SK-N-SH (cell line): ENCODE measurements at regions not wholly inside any gene's neighbourhood (a gene's known extent, or its start where the extent isn't known, plus 50 kb on each side); places are given as distances from the start of the nearest gene placed in this dataset.

Experiments
- CTCF ChIA-PET: fragments of 300-600, 350-600 bp; formaldehyde crosslinking; extraction: SDS; loops from one replicate; lab custom pipeline; 2021; lab: Yijun Ruan, JAX
- POLR2A ChIA-PET: fragments of 350-600 bp; sonication (Branson Sonifier 250); formaldehyde crosslinking; extraction: SDS; loops from one replicate; lab custom pipeline; 2020; ENCODE audit warnings: antibody characterized with exemption, inconsistent platforms; lab: Yijun Ruan, JAX
- DNase-seq: peaks from one replicate; pipeline ENCODE4 v3.0.0; 2012
- H2AFZ ChIP-seq: fragments of 200-600 bp; sonication (generic); 2 replicates; pipeline ENCODE4 v1.8.1; 2016; ENCODE audit warnings: antibody characterized with exemption, mild to moderate bottlenecking, low read depth
- H3F3A ChIP-seq: fragments of 200-600 bp; sonication (generic); replicated peaks from 2 replicates; pipeline ENCODE3; 2016; ENCODE audit warnings: antibody characterized with exemption, mild to moderate bottlenecking; ENCODE audit not compliant: insufficient read depth
- H3K27ac ChIP-seq, 2 experiments: fragments of 200-500 bp in 1 of 2; fragments of 200-600 bp in 1 of 2; sonication (Bioruptor generic) in 1 of 2; sonication (generic), shearing (Covaris generic) in 1 of 2; 2 replicates each; pipeline versions ENCODE4 v1.5.1 to v1.6.1; 2014 to 2016; ENCODE audit warnings: low read depth in 2 of 2, inconsistent platforms in 1 of 2, low read length in 1 of 2, mild to moderate bottlenecking in 1 of 2, mixed read lengths in 1 of 2
- H3K27me3 ChIP-seq: fragments of 200-600 bp; sonication (generic), shearing (Covaris generic); 2 replicates; pipeline ENCODE4 v1.6.1; 2016; ENCODE audit warnings: mixed run types; ENCODE audit not compliant: insufficient read depth
- H3K36me3 ChIP-seq, 2 experiments: fragments of 200-500 bp in 1 of 2; fragments of 200-600 bp in 1 of 2; sonication (Bioruptor generic) in 1 of 2; sonication (generic) in 1 of 2; replicated peaks in 1 of 2; 2 replicates each; pipeline versions ENCODE3 to v1.5.1; 2014 to 2016; ENCODE audit warnings: low read length in 1 of 2, mild to moderate bottlenecking in 1 of 2; ENCODE audit not compliant: insufficient read depth in 2 of 2, control insufficient read depth in 1 of 2
- H3K4me1 ChIP-seq, 2 experiments: fragments of 200-500 bp in 1 of 2; fragments of 200-600 bp in 1 of 2; sonication (Bioruptor generic) in 1 of 2; sonication (generic), shearing (Covaris generic) in 1 of 2; 2 replicates each; pipeline versions ENCODE4 v1.5.1 to v1.6.1; 2014 to 2016; ENCODE audit warnings: low read depth in 1 of 2, low read length in 1 of 2, mixed run types in 1 of 2; ENCODE audit not compliant: insufficient read depth in 2 of 2, control insufficient read depth in 1 of 2
- H3K4me2 ChIP-seq: fragments of 200-600 bp; sonication (generic), shearing (Covaris generic); 2 replicates; pipeline ENCODE4 v1.6.1; 2017; ENCODE audit warnings: mixed run types
- H3K4me3 ChIP-seq, 2 experiments: fragments of 200-500 bp in 1 of 2; fragments of 200-600 bp in 1 of 2; sonication (Bioruptor generic) in 1 of 2; sonication (generic), shearing (Covaris generic) in 1 of 2; 2 replicates each; pipeline versions ENCODE4 v1.5.1 to v1.8.1; 2014 to 2016; ENCODE audit warnings: low read depth in 2 of 2, inconsistent platforms in 1 of 2, low read length in 1 of 2, mild to moderate bottlenecking in 1 of 2, mixed read lengths in 1 of 2, moderate library complexity in 1 of 2
- H3K79me2 ChIP-seq: fragments of 200-600 bp; sonication (generic); 2 replicates; pipeline ENCODE4 v1.8.1; 2017; ENCODE audit warnings: mild to moderate bottlenecking; ENCODE audit not compliant: insufficient read depth
- H3K9ac ChIP-seq: fragments of 200-600 bp; sonication (generic); 2 replicates; pipeline ENCODE4 v1.6.1; 2017; ENCODE audit warnings: mixed run types
- H3K9me2 ChIP-seq: fragments of 200-600 bp; sonication (generic); 2 replicates; pipeline ENCODE4 v1.6.1; 2017; ENCODE audit warnings: mixed run types
- H3K9me3 ChIP-seq: fragments of 200-600 bp; sonication (generic); 2 replicates; pipeline ENCODE4 v1.6.1; 2017; ENCODE audit warnings: mixed run types, mild to moderate bottlenecking, moderate library complexity
- H4K20me1 ChIP-seq: fragments of 200-600 bp; sonication (generic); 2 replicates; pipeline ENCODE4 v1.6.1; 2017; ENCODE audit warnings: mild to moderate bottlenecking, mixed run types; ENCODE audit not compliant: insufficient read depth
- EP300 ChIP-seq, 2 experiments: IDR thresholded peaks; 2 replicates each; pipeline versions ENCODE4 v1.4.0 to v1.6.1; 2012; ENCODE audit warnings: borderline replicate concordance in 1 of 2, low read depth in 1 of 2, low read length in 1 of 2
- FOSL2 ChIP-seq: IDR thresholded peaks from 2 replicates; pipeline ENCODE4 v1.4.0; 2012; ENCODE audit warnings: low read depth, mild to moderate bottlenecking, moderate library complexity, borderline replicate concordance
- GATA2 ChIP-seq: sonication (generic); formaldehyde crosslinking; IDR thresholded peaks from 2 replicates; pipeline ENCODE4 v1.5.0; 2020; ENCODE audit warnings: mild to moderate bottlenecking, missing genetic modification reagents
- NRF1 ChIP-seq: IDR thresholded peaks from 2 replicates; pipeline ENCODE4 v1.6.1; 2012; ENCODE audit warnings: low read depth, mild to moderate bottlenecking, low read length
- RCOR1 ChIP-seq: fragments of 150-350 bp; IDR thresholded peaks from 2 replicates; pipeline ENCODE4 v1.6.1; 2017; ENCODE audit warnings: antibody characterized with exemption, low read length
- SMC3 ChIP-seq: IDR thresholded peaks from 2 replicates; pipeline ENCODE4 v1.6.1; 2012; ENCODE audit warnings: low read depth, low read length, improper control_type of control experiment
- TAF1 ChIP-seq: IDR thresholded peaks from 2 replicates; pipeline ENCODE4 v1.6.1; 2012; ENCODE audit warnings: low read depth, mild to moderate bottlenecking, low read length, moderate library complexity, borderline replicate concordance
- WGBS: methylation state at CpG from one replicate; pipeline ENCODE4 v1.1.6; 2017; ENCODE audit warnings: low lambda C conversion rate; 5-methylcytosine and 5-hydroxymethylcytosine counted together
- TF ChIP-seq, protein P1 (sequence below): fragments of 150-350 bp; IDR thresholded peaks from 2 replicates; pipeline ENCODE4 v1.6.1; 2016; ENCODE audit warnings: mild to moderate bottlenecking, low read depth, low read length
- TF ChIP-seq, protein P2 (sequence below): IDR thresholded peaks from 2 replicates; pipeline ENCODE4 v1.6.1; 2012; ENCODE audit warnings: mild to moderate bottlenecking, low read depth, low read length, moderate library complexity
- TF ChIP-seq, protein P3 (sequence below): IDR thresholded peaks from 2 replicates; pipeline ENCODE4 v1.4.0; 2012; ENCODE audit warnings: low read depth

DNA sequence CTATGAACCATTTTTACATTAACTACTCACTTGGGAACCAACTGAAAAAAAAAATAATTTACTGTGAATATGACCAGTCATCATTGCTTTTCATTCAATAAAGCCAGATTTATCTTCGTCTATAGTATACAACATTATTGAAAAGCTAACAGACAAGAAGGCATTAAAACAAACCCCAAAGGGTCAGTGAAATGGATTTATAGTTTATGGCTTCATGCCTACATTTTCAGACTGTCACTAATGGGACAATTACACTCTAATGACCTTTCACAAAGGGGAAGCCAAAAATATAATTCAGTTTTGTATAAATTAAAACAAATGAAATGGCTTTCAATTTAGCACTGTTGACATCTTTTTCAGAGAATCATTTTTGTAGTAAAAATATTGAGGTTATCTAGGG is 169.1 kb downstream of the DSEL start:
- H3K4me3 ChIP-seq: no peak overlapping the region
- WGBS: 14% methylated on average over 1 of the region's 1 CpG

DNA sequence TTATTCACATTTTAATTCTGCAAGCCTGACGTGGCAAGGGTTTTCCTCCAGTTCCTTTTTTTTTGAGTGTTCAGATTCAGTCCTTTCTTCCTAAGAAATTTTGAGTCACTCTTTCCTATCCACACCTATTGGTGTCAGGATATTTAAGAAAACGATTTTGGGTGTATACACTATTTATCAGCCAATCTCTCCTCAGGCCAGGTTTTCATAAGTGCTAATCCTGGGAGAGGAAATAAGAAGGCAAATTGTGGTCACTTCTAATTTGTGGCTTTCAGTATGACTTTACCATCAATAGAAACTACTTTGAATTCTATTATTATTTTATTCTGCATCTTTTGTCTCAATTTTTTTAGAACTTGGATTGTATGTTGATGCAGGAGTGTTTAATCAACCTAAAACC is 174.4 kb downstream of the DSEL start:
- Histone ChIP-seq H3K4me2 (no peak overlapping the region), H3K79me2 (no peaks in the 10 kb centered on the region), H3K27me3 (no peaks in the 10 kb centered on the region), H3K4me1 (no peaks in the 10 kb centered on the region; a peak in 2 of 4 replicates), H3K4me3 (no peak overlapping the region), H2AFZ (no peak overlapping the region), H3F3A (no peaks in the 10 kb centered on the region), H3K9me3 (no peaks in the 10 kb centered on the region), H3K27ac (no peak overlapping the region), H4K20me1 (no peaks in the 10 kb centered on the region), H3K9ac (no peak overlapping the region), H3K9me2 (no peaks in the 10 kb centered on the region), H3K36me3 (no peaks in the 10 kb centered on the region)
- WGBS: 62% methylated on average over 2 of the region's 2 CpGs
- ChIA-PET POLR2A (no interaction called here), CTCF (no interaction called here)
- TF ChIP-seq NRF1 (no peak), RCOR1 (no peak), FOSL2 (no peak)
- TF ChIP-seq, protein P1, sequence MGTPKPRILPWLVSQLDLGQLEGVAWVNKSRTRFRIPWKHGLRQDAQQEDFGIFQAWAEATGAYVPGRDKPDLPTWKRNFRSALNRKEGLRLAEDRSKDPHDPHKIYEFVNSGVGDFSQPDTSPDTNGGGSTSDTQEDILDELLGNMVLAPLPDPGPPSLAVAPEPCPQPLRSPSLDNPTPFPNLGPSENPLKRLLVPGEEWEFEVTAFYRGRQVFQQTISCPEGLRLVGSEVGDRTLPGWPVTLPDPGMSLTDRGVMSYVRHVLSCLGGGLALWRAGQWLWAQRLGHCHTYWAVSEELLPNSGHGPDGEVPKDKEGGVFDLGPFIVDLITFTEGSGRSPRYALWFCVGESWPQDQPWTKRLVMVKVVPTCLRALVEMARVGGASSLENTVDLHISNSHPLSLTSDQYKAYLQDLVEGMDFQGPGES: no peak
- DNase-seq: no peak

More for the DNA sequence above, 169.1 kb downstream of the DSEL start:
- TF ChIP-seq, protein P2, sequence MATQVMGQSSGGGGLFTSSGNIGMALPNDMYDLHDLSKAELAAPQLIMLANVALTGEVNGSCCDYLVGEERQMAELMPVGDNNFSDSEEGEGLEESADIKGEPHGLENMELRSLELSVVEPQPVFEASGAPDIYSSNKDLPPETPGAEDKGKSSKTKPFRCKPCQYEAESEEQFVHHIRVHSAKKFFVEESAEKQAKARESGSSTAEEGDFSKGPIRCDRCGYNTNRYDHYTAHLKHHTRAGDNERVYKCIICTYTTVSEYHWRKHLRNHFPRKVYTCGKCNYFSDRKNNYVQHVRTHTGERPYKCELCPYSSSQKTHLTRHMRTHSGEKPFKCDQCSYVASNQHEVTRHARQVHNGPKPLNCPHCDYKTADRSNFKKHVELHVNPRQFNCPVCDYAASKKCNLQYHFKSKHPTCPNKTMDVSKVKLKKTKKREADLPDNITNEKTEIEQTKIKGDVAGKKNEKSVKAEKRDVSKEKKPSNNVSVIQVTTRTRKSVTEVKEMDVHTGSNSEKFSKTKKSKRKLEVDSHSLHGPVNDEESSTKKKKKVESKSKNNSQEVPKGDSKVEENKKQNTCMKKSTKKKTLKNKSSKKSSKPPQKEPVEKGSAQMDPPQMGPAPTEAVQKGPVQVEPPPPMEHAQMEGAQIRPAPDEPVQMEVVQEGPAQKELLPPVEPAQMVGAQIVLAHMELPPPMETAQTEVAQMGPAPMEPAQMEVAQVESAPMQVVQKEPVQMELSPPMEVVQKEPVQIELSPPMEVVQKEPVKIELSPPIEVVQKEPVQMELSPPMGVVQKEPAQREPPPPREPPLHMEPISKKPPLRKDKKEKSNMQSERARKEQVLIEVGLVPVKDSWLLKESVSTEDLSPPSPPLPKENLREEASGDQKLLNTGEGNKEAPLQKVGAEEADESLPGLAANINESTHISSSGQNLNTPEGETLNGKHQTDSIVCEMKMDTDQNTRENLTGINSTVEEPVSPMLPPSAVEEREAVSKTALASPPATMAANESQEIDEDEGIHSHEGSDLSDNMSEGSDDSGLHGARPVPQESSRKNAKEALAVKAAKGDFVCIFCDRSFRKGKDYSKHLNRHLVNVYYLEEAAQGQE: no peak
- TF ChIP-seq SMC3 (no peak), TAF1 (no peak), GATA2 (CRISPR knock-in tag) (peak; percentile 19; the same call in 1 of the 2 replicates), RCOR1 (peak; percentile 75; the same call in 1 of the 2 replicates), EP300 (IDR thresholded peaks at IDR 0.05; ENCODE audit: borderline replicate concordance in 1 of 2, low read depth in 1 of 2, low read length in 1 of 2) (peak in 1 of 2 experiments; percentile 75; a peak in 1 of 4 replicates)
- TF ChIP-seq, protein P3, sequence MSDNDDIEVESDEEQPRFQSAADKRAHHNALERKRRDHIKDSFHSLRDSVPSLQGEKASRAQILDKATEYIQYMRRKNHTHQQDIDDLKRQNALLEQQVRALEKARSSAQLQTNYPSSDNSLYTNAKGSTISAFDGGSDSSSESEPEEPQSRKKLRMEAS: no peak
- no peaks in the 10 kb centered on the region for H3K79me2 ChIP-seq
- no peaks in the 10 kb centered on the region for H3K9me3 ChIP-seq
- no peak overlapping the region for H2AFZ ChIP-seq
- H3F3A ChIP-seq: peaks cover 4% of the 10 kb centered on the region
- peaks cover 0 to 3% of the 10 kb centered on the region in 2 experiments; a peak in 2 of 4 replicates for H3K4me1 ChIP-seq
- H3K9ac ChIP-seq: no peak overlapping the region
- H4K20me1 ChIP-seq: no peaks in the 10 kb centered on the region
- H3K27ac ChIP-seq: no peak overlapping the region
- H3K9me2 ChIP-seq: no peaks in the 10 kb centered on the region
- no peaks in the 10 kb centered on the region for H3K27me3 ChIP-seq
- CTCF ChIA-PET: no interaction called here
- POLR2A ChIA-PET: no interaction called here
- no peak overlapping the region for H3K4me2 ChIP-seq
- no peaks in the 10 kb centered on the region for H3K36me3 ChIP-seq
- no peak for DNase-seq
